Testis (tissue), 2 donors: ENCODE measurements at regions not wholly inside any gene's neighbourhood (a gene's known extent, or its start where the extent isn't known, plus 50 kb on each side); places are given as distances from the start of the nearest gene placed in this dataset.

Source experiments
- DNase-seq: peaks from one replicate; pipeline ENCODE4 v3.0.0-alpha.2; 2019
- H3K27ac ChIP-seq, 2 donors: fragments of 200-600 bp; sonication (generic); one replicate each; pipeline ENCODE4 v1.5.1; 2019
- H3K27me3 ChIP-seq: fragments of 200-600 bp; sonication (generic); one replicate; pipeline ENCODE4 v1.5.1; 2019
- H3K36me3 ChIP-seq: fragments of 200-600 bp; sonication (generic); one replicate; pipeline ENCODE4 v1.5.1; 2017; ENCODE audit warnings: low read depth; ENCODE audit errors: missing control alignments
- H3K4me1 ChIP-seq: fragments of 200-600 bp; sonication (generic); one replicate; pipeline ENCODE4 v1.5.1; 2019
- H3K4me3 ChIP-seq, 2 donors: fragments of 200-600 bp; sonication (generic); one replicate each; pipeline ENCODE4 v1.5.1; 2017 to 2019
- H3K9me3 ChIP-seq: fragments of 200-600 bp; sonication (generic); one replicate; pipeline ENCODE4 v1.5.1; 2017
- POLR2A ChIP-seq: fragments of 450-650 bp; IDR thresholded peaks from one replicate; pipeline ENCODE4 v1.6.1; 2017; ENCODE audit warnings: antibody characterized with exemption, mild to moderate bottlenecking, moderate library complexity
- WGBS, 2 donors: methylation state at CpG; one replicate each; pipeline ENCODE4 v1.1.5; 2018; 5-methylcytosine and 5-hydroxymethylcytosine counted together
- intact Hi-C: fragments of 100-400 bp; cut with DNase I; formaldehyde crosslinking; loops from one replicate; pipeline ENCODE4 v1.15.1; 2023; ENCODE audit warnings: low total_unique reads
- TF ChIP-seq, protein P1 (sequence below), 3 experiments: fragments of 450-650 bp in 2 of 3; fragments of 200-600 bp in 1 of 3; sonication (generic) in 1 of 3; IDR thresholded peaks; one replicate each; pipeline ENCODE4 v1.5.1; 2016 to 2019; ENCODE audit warnings: antibody characterized with exemption in 3 of 3, mild to moderate bottlenecking in 2 of 3, moderate library complexity in 1 of 3

DNA sequence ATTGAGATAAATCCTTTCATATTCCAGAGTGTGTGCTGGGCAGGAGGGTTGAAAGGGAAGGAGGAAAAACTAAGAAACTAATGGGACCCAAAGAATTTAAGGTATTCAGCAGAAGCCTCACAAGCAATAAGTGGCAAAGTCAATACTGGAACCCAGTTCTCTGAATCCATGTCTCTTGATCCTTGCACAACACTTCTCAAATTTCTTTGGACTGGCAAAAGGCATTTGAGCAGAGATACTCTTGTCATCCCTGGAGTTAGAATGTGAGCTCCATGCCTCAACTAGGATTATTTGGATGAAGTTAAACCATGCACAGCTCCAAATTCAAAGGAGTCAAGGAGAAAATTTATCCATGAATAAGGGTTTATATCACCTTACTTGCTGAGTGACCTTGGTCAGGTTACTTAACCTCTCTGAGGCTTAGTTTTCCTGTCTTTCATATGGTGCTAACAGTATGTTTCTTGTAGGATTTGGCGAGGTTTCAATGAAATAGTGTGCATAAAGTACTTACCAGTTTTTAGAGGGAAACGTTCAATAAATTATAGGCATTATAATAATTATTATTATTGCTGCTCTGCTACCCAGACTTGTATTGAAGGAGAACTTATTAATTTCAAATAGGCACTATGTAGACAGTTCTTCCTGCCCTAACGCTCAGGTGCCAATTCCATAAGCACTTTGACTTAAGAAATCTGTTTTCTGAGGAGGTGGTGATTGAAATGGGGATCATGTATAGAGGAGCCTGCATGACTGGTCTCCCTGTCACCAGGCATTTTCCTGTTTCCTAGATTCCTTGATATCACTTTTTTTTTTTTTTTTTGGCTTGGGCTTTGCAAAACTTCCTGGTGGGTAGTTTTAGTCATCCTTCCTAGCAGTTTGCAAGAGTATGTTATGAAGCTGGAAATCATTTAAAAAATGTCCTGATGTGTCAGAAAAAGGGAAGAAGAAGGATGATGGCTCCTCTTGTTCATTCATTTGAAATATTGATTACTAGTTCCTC, 125.0 kb upstream of the JUN start:
- no peak for DNase-seq
- H3K27me3 ChIP-seq, result no peaks in the 10 kb centered on the region
- no peak overlapping the region for H3K4me3 ChIP-seq
- no peaks in the 10 kb centered on the region for H3K4me1 ChIP-seq
- H3K9me3 ChIP-seq, result no peaks in the 10 kb centered on the region
- no peak overlapping the region for H3K27ac ChIP-seq
- intact Hi-C loops, result loop anchor here (10.0 kb wide), 1 partner anchor 124 kb away; the partner anchor contains the start of gene JUN
- TF ChIP-seq, protein P1, sequence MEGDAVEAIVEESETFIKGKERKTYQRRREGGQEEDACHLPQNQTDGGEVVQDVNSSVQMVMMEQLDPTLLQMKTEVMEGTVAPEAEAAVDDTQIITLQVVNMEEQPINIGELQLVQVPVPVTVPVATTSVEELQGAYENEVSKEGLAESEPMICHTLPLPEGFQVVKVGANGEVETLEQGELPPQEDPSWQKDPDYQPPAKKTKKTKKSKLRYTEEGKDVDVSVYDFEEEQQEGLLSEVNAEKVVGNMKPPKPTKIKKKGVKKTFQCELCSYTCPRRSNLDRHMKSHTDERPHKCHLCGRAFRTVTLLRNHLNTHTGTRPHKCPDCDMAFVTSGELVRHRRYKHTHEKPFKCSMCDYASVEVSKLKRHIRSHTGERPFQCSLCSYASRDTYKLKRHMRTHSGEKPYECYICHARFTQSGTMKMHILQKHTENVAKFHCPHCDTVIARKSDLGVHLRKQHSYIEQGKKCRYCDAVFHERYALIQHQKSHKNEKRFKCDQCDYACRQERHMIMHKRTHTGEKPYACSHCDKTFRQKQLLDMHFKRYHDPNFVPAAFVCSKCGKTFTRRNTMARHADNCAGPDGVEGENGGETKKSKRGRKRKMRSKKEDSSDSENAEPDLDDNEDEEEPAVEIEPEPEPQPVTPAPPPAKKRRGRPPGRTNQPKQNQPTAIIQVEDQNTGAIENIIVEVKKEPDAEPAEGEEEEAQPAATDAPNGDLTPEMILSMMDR (IDR thresholded peaks at IDR 0.05), result no peak
- TF ChIP-seq POLR2A, result no peak
- WGBS, 2 donors, result 85 to 89% methylated on average over 3 of the region's 3 CpGs
- no peaks in the 10 kb centered on the region for H3K36me3 ChIP-seq

GRCh38 chr1:58909914-58910681, 126.3 kb upstream of the JUN start:
- Histone ChIP-seq H3K4me3 (no peak overlapping the region), H3K36me3 (no peaks in the 10 kb centered on the region), H3K27ac (no peak overlapping the region), H3K9me3 (no peaks in the 10 kb centered on the region), H3K27me3 (no peaks in the 10 kb centered on the region), H3K4me1 (no peaks in the 10 kb centered on the region)
- 93 to 96% methylated on average over 3 of the region's 3 CpGs for WGBS, 2 donors
- no peak for DNase-seq
- TF ChIP-seq POLR2A, result no peak
- TF ChIP-seq, protein P1 (IDR thresholded peaks at IDR 0.05), result no peak
- intact Hi-C loops, result loop anchor here (10.0 kb wide), 1 partner anchor 125 kb away; the partner anchor contains the start of gene JUN

DNA sequence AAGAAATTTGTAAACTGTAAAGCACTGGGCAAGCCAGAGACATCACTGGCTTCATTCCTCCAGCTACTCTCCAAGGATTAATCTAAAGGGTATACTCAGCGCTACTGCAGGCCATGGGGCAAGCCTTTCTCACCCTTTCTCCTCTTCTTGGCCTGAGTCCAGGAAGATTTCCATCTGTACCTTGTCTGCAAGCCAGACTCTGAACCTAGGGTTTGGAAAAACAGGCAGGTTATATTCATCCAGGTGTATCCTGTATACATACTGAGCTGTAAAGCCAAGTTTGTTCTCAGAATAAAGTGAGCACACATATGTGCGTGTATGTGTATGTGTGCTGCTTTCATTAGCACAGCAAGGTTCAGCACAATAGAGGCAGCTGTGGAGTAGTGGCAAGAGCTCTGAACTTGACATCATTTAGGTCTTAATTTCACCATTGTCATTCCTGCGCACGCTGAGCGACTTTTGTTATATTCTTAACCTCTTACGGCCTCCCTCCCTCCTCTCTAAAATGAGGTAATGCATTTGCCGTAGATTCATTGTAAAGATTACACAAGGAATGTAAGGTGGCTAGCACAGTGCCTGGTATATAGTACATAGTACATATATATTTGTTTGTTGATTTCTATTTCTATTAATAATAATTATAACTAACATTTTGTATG, 128.1 kb upstream of the JUN start:
- Histone ChIP-seq H3K4me1 (no peaks in the 10 kb centered on the region), H3K4me3 (no peak overlapping the region), H3K27me3 (no peaks in the 10 kb centered on the region), H3K9me3 (no peaks in the 10 kb centered on the region), H3K36me3 (no peaks in the 10 kb centered on the region), H3K27ac (no peak overlapping the region)
- 87 to 92% methylated on average over 7 of the region's 7 CpGs for WGBS, 2 donors
- no peak for TF ChIP-seq POLR2A
- TF ChIP-seq, protein P1 (IDR thresholded peaks at IDR 0.05), result no peak
- no peak for DNase-seq
- intact Hi-C loops, result no loop called here

DNA sequence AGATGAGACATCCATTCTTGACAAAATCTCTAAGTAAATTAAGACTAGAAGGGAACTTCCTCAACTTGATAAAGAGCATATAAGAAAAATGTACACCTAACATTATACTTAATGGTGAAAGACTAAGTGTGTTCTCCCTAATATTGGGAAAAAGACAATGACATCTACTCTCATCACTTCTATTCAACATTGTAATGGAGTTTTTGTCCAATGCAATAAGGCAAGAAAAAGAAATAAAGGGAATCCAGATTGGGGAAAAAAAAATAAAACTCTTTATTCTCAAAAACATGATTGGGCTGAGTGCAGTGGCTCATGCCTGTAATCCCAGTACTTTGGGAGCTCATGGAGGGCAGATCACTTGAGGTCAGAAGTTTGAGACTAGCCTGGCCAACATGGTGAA, 131.1 kb upstream of the JUN start:
- Histone ChIP-seq H3K27ac (no peak overlapping the region), H3K27me3 (no peaks in the 10 kb centered on the region), H3K9me3 (no peaks in the 10 kb centered on the region), H3K4me3 (no peak overlapping the region), H3K4me1 (no peaks in the 10 kb centered on the region), H3K36me3 (no peaks in the 10 kb centered on the region)
- TF ChIP-seq, protein P1 (IDR thresholded peaks at IDR 0.05), result no peak
- no peak for TF ChIP-seq POLR2A
- intact Hi-C loops, result no loop called here
- DNase-seq, result no peak
